Fibroblast of the aortic adventitia (primary cell): ENCODE measurements at regions not wholly inside any gene's neighbourhood (a gene's known extent, or its start where the extent isn't known, plus 50 kb on each side); places are given as distances from the start of the nearest gene placed in this dataset.

Source experiments
- DNase-seq: peaks from one replicate; pipeline ENCODE4 v3.0.0-alpha.2; 2010; ENCODE audit warnings: low read depth
- H3K4me3 ChIP-seq: 2 replicates; pipeline ENCODE4 v1.5.1; 2011; ENCODE audit warnings: low read depth, mild to moderate bottlenecking, control low read depth, low read length, moderate library complexity
- TF ChIP-seq, protein P1 (sequence below): IDR thresholded peaks from 2 replicates; pipeline ENCODE4 v1.5.1; 2011; ENCODE audit warnings: mild to moderate bottlenecking, low read length, control low read depth, inconsistent platforms; ENCODE audit not compliant: insufficient read depth

DNA sequence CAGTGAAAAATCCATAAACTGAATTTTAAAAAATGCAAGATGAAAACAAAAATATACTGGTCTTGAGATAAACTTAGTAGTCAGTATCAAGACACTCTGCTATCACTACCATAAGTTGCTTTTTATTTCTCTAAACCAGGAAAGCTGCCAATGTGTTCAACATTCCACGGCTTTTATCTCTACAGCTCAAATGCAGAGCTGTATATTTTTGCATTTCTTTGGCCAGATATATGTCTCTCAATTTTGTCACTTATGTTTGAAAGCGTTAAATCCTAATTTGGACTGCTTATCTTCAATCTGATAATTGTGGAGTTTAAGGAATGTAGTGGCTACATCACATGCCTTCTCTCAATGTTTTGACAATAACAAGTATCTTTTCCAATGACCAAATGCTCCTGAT lies 609.5 kb downstream of the EPHA4 start:
- no peak overlapping the region for H3K4me3 ChIP-seq
- TF ChIP-seq, protein P1, sequence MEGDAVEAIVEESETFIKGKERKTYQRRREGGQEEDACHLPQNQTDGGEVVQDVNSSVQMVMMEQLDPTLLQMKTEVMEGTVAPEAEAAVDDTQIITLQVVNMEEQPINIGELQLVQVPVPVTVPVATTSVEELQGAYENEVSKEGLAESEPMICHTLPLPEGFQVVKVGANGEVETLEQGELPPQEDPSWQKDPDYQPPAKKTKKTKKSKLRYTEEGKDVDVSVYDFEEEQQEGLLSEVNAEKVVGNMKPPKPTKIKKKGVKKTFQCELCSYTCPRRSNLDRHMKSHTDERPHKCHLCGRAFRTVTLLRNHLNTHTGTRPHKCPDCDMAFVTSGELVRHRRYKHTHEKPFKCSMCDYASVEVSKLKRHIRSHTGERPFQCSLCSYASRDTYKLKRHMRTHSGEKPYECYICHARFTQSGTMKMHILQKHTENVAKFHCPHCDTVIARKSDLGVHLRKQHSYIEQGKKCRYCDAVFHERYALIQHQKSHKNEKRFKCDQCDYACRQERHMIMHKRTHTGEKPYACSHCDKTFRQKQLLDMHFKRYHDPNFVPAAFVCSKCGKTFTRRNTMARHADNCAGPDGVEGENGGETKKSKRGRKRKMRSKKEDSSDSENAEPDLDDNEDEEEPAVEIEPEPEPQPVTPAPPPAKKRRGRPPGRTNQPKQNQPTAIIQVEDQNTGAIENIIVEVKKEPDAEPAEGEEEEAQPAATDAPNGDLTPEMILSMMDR: no peak
- peak; percentile 4 for DNase-seq

DNA sequence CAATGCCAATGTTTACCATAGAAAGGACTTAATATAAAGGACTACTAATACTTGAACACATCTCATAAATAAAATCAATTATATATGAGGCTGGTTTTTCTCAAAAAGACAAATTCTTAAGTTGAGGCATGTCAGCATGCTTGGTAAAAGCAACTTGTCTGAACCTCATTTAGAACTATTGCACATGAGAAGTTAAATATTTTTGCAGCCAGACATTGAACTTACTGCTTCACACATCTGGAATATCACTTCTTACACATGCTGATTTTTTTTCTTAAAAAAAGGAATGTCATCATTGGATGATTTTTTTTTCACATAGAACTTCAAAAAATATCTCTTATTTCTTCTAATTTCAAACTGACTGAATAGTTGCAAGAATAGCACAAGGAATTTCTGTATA lies 609.0 kb downstream of the EPHA4 start:
- no peak for DNase-seq
- H3K4me3 ChIP-seq: no peak overlapping the region
- TF ChIP-seq, protein P1: no peak

DNA sequence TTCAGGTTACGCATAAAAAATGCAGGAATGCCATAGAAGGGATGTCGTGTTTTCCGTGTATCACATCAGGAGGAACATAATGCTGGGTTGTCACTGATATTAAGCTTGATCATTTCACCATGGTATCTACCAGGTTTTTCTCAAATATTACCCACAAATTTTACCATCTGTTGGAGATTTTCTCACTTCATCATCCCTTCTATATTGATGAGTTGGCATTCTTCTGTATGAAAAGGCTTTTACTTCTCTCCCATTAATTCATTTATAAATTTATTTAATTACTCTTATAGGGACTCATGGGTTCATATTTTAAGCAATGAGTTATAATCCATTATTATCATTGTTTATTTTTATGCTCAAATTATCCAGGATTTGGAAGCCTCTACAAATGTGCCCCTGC lies 608.2 kb downstream of the EPHA4 start:
- H3K4me3 ChIP-seq: no peak overlapping the region
- DNase-seq: no peak
- TF ChIP-seq, protein P1: no peak

DNA sequence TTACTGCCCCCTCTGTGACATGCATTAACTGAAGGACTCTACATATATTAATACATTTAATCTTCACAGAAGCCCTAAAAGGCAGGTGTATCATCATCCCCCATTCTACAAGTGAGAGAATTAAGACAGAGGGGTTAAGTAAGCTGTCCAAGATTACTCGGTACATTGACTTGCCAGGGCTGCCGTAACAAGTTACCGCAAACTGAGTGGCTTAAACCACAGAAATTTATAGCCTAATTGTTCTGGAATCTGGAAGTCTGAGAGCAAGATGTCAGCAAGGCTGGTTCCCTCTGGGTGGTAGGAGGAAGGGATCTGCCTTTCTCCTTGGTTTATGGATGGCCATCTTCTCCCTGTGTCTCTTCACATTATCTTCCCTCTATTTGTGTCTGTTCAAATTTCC lies 605.5 kb downstream of the EPHA4 start:
- H3K4me3 ChIP-seq: no peak overlapping the region
- TF ChIP-seq, protein P1: no peak
- DNase-seq: peak; percentile 16

DNA sequence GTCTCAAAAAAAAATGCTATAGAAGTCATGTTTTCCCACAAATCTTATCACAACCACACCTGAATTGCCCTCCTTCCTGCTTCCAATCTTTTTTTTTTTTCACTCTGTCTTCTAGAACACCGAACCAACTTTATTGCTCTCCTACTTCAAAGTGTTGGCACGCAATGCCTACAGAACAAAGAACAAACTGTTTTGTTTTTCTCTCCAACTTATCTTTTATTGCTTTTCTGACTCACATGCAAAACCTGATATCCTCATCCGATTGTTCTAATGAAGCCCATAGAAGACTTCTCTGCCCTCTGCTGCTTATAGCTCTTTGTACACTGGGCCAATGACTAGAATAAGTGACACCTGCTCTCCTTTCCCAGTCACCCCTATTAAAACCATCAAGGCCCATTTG lies 602.8 kb downstream of the EPHA4 start:
- DNase-seq: no peak
- no peak overlapping the region for H3K4me3 ChIP-seq
- TF ChIP-seq, protein P1: no peak

DNA sequence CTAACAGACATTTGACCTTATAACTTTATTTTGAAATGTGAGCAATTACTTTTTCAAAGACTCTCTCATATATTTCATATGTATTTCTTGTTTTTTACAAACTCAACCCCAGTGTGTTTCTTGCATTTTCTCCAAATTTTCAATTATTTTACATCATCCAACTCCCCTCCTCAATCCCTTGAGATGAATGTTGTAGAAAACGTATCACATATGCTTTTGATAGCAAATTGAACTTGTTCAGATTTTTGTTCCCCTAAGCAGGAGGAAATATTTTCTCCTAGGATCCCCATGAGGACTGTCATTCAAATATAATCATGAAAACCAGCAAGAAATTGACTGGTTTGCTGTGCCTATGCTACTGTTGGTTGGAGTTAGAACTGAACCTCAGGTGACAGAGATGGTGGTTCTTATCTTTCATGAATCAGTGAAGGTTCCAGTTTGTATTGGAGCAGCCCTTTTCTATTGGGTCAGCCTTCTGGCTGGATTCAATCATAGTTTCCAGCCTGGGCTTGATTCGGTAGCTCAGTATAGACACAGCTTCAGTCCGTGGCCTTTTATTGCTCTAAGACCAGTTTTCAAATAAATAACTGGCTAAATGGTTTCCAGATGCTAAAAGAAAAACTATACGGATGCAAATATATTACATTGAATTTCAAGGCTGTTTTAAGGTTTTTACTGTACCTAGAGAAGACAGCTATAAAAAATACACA lies 591.0 kb downstream of the EPHA4 start:
- TF ChIP-seq, protein P1: no peak
- H3K4me3 ChIP-seq: no peak overlapping the region
- DNase-seq: no peak

DNA sequence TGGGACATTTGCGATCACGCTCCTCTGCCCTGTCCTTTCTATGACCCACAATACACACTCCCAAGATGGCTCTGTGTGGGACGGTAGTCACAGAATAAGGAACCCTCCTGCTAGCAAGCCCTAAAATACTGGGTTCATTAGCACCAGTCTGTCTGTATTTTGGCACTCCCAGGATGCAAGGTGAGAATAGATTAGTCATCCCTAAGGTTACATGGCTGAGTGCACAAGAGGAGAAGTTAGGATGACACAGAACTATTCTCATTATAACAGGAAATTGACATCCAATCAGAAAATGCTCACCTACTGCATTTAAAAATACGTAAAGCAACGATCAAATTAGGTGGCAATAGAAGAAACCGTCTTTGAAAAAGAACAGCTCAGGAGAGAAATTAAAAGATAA lies 590.2 kb downstream of the EPHA4 start:
- TF ChIP-seq, protein P1: no peak
- H3K4me3 ChIP-seq: no peak overlapping the region
- no peak for DNase-seq
